Ishikawa (cell line): ENCODE measurements at regions not wholly inside any gene's neighbourhood (a gene's known extent, or its start where the extent isn't known, plus 50 kb on each side); places are given as distances from the start of the nearest gene placed in this dataset.

ENCODE experiments used
- CEBPB ChIP-seq: IDR thresholded peaks from 2 replicates; pipeline ENCODE4 v1.6.1; 2012
- CREB1 ChIP-seq: IDR thresholded peaks from 2 replicates; pipeline ENCODE4 v1.6.1; 2012; ENCODE audit warnings: low read depth
- EGR1 ChIP-seq: IDR thresholded peaks from 2 replicates; pipeline ENCODE4 v1.6.1; 2012
- EP300 ChIP-seq: IDR thresholded peaks from 2 replicates; pipeline ENCODE4 v1.6.1; 2012; ENCODE audit warnings: borderline replicate concordance
- FOXM1 ChIP-seq: IDR thresholded peaks from 2 replicates; pipeline ENCODE4 v1.6.1; 2012; ENCODE audit warnings: low read depth, borderline replicate concordance
- NFIC ChIP-seq: IDR thresholded peaks from 2 replicates; pipeline ENCODE4 v1.6.1; 2012
- RAD21 ChIP-seq: IDR thresholded peaks from 2 replicates; pipeline ENCODE4 v1.6.1; 2012; ENCODE audit warnings: low read depth
- TAF1 ChIP-seq: IDR thresholded peaks from 2 replicates; pipeline ENCODE4 v1.6.1; 2012; ENCODE audit warnings: low read depth, mild to moderate bottlenecking
- TCF12 ChIP-seq: IDR thresholded peaks from 2 replicates; pipeline ENCODE4 v1.6.1; 2012; ENCODE audit warnings: low read depth
- TEAD4 ChIP-seq: IDR thresholded peaks from 2 replicates; pipeline ENCODE4 v1.6.1; 2012
- YY1 ChIP-seq: IDR thresholded peaks from 2 replicates; pipeline ENCODE4 v1.6.1; 2012; ENCODE audit warnings: low read depth
- ZBTB7A ChIP-seq: IDR thresholded peaks from 2 replicates; pipeline ENCODE4 v1.6.1; 2012; ENCODE audit warnings: low read depth
- TF ChIP-seq, protein P1 (sequence below): IDR thresholded peaks from 2 replicates; pipeline ENCODE4 v1.6.1; 2012; ENCODE audit warnings: low read depth, mild to moderate bottlenecking
- TF ChIP-seq, protein P2 (sequence below): IDR thresholded peaks from 2 replicates; pipeline ENCODE4 v1.6.1; 2012
- TF ChIP-seq, protein P3 (sequence below): IDR thresholded peaks from 2 replicates; pipeline ENCODE4 v1.6.1; 2012

- TF ChIP-seq TEAD4: no peak
- TF ChIP-seq EGR1: no peak
- TF ChIP-seq NFIC: no peak
- TF ChIP-seq TAF1: no peak
- no peak for TF ChIP-seq CEBPB
- TF ChIP-seq EP300: no peak
- no peak for TF ChIP-seq TCF12
- TF ChIP-seq YY1: no peak
- no peak for TF ChIP-seq ZBTB7A
- TF ChIP-seq, protein P1, sequence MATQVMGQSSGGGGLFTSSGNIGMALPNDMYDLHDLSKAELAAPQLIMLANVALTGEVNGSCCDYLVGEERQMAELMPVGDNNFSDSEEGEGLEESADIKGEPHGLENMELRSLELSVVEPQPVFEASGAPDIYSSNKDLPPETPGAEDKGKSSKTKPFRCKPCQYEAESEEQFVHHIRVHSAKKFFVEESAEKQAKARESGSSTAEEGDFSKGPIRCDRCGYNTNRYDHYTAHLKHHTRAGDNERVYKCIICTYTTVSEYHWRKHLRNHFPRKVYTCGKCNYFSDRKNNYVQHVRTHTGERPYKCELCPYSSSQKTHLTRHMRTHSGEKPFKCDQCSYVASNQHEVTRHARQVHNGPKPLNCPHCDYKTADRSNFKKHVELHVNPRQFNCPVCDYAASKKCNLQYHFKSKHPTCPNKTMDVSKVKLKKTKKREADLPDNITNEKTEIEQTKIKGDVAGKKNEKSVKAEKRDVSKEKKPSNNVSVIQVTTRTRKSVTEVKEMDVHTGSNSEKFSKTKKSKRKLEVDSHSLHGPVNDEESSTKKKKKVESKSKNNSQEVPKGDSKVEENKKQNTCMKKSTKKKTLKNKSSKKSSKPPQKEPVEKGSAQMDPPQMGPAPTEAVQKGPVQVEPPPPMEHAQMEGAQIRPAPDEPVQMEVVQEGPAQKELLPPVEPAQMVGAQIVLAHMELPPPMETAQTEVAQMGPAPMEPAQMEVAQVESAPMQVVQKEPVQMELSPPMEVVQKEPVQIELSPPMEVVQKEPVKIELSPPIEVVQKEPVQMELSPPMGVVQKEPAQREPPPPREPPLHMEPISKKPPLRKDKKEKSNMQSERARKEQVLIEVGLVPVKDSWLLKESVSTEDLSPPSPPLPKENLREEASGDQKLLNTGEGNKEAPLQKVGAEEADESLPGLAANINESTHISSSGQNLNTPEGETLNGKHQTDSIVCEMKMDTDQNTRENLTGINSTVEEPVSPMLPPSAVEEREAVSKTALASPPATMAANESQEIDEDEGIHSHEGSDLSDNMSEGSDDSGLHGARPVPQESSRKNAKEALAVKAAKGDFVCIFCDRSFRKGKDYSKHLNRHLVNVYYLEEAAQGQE: no peak
- TF ChIP-seq FOXM1: no peak
- TF ChIP-seq, protein P2, sequence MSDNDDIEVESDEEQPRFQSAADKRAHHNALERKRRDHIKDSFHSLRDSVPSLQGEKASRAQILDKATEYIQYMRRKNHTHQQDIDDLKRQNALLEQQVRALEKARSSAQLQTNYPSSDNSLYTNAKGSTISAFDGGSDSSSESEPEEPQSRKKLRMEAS: no peak
- no peak for TF ChIP-seq RAD21
Observed at GRCh38 chr6:77151241-77151640, 312.1 kb downstream of the HTR1B start.

GRCh38 chr6:77150736-77151135 is 312.6 kb downstream of the HTR1B start:
- no peak for TF ChIP-seq YY1
- TF ChIP-seq TAF1: no peak
- TF ChIP-seq FOXM1: no peak
- TF ChIP-seq, protein P3, sequence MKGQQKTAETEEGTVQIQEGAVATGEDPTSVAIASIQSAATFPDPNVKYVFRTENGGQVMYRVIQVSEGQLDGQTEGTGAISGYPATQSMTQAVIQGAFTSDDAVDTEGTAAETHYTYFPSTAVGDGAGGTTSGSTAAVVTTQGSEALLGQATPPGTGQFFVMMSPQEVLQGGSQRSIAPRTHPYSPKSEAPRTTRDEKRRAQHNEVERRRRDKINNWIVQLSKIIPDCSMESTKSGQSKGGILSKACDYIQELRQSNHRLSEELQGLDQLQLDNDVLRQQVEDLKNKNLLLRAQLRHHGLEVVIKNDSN: no peak
- no peak for TF ChIP-seq EP300
- TF ChIP-seq NFIC: no peak
- TF ChIP-seq, protein P1: no peak
- no peak for TF ChIP-seq RAD21
- TF ChIP-seq, protein P2: no peak
- TF ChIP-seq CEBPB: no peak
- no peak for TF ChIP-seq TCF12
- no peak for TF ChIP-seq ZBTB7A
- TF ChIP-seq TEAD4: no peak
- TF ChIP-seq CREB1: no peak
- TF ChIP-seq EGR1: no peak

DNA sequence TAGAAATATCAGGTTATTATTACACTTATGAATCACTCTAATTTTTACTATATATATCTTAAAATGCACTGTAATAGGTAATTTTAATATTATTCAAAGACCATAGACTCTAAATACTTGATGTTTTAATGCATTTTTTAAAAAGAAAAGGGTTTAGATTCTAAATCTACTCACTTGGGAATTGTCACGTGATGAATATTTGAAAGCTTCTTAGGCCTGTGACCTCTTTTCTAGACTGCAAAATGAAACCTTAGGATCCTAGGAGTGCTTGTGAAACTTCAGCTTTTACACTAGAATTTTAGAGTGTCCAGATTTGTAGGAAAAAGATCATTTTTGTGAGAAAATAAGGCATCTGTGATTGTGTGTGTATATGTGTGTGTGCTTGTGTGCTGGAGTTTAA is 318.0 kb downstream of the HTR1B start:
- TF ChIP-seq FOXM1: no peak
- TF ChIP-seq TAF1: no peak
- no peak for TF ChIP-seq RAD21
- no peak for TF ChIP-seq YY1
- no peak for TF ChIP-seq EP300
- TF ChIP-seq, protein P1: no peak
- no peak for TF ChIP-seq EGR1

DNA sequence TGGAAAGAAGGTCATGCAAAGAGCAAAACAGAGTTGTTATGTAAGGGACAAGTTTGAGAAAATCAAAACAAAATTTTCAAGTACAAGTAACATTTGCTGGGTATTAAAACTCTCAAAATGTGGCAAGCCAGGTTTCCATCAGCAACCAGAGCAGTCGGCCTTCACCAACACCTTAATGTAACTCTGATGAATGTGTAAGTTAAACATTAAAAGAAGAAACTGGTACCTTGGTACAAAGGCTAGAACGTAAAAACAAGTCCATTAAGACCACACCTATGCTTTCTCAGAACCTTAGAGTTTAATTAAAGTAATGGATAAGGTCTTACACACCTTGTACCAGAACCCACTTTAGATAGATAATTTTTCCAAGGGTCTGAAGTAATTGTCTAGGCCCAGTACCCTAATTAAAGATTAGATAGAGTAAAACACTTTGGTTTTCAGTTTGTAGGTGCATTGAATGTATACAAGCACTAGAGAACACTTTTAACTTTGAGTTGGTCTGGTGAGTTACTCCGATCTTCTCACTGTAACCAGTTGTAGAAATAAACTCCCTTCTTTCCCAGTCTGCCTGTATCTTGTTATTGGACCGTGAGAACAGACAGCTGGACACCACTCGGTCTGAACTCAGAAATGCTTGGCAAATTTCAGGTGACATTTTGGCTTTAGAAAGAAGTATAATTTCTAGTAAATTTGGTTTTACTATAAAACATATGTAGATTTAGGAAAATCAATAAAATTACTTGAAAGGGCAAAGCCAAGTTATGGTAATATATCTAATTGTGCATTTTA is 319.4 kb downstream of the HTR1B start:
- TF ChIP-seq CREB1: no peak
- no peak for TF ChIP-seq ZBTB7A
- TF ChIP-seq EP300: no peak
- TF ChIP-seq TEAD4: no peak
- TF ChIP-seq RAD21: no peak

- TF ChIP-seq TEAD4 (no peak), TAF1 (no peak), EP300 (no peak), RAD21 (no peak)
- TF ChIP-seq, protein P3: no peak
Observed at GRCh38 chr6:77136086-77136485, 327.2 kb downstream of the HTR1B start.
